GM06990 (cell line): ENCODE measurements at regions not wholly inside any gene's neighbourhood (a gene's known extent, or its start where the extent isn't known, plus 50 kb on each side); places are given as distances from the start of the nearest gene placed in this dataset.

Experiments
- DNase-seq: peaks from one replicate; pipeline ENCODE4 v3.0.0-alpha.2; 2011; ENCODE audit not compliant: insufficient read length; ENCODE audit errors: extremely low read depth
- H3K27me3 ChIP-seq: replicated peaks from 2 replicates; pipeline ENCODE4 v1.6.0; 2011; ENCODE audit warnings: low read length; ENCODE audit not compliant: control insufficient read depth, insufficient read depth
- H3K36me3 ChIP-seq: 2 replicates; pipeline ENCODE4 v1.5.1; 2011; ENCODE audit warnings: low read length; ENCODE audit not compliant: control insufficient read depth, insufficient read depth
- H3K4me3 ChIP-seq: replicated peaks from 2 replicates; pipeline ENCODE4 v1.5.1; 2011; ENCODE audit warnings: low read depth, mild to moderate bottlenecking, control low read depth, low read length
- CTCF ChIP-seq: IDR thresholded peaks from 2 replicates; pipeline ENCODE4 v1.5.1; 2011; ENCODE audit warnings: low read length, control low read depth, mild to moderate bottlenecking, inconsistent platforms; ENCODE audit not compliant: insufficient read depth, poor library complexity, severe bottlenecking

- DNase-seq = no peak
- H3K27me3 ChIP-seq = no peaks in the 10 kb centered on the region; the same call in 1 of the 2 replicates
- H3K4me3 ChIP-seq = no peak overlapping the region
- no peaks in the 10 kb centered on the region for H3K36me3 ChIP-seq
- no peak for TF ChIP-seq CTCF
Observed at GRCh38 chr12:68506619-68507018, 104.1 kb upstream of the RAP1B start.

GRCh38 chr12:68507657-68508056 lies 103.0 kb upstream of the RAP1B start:
- no peak overlapping the region for H3K4me3 ChIP-seq
- TF ChIP-seq CTCF = no peak
- no peak for DNase-seq
- H3K36me3 ChIP-seq = no peaks in the 10 kb centered on the region
- no peaks in the 10 kb centered on the region; the same call in 1 of the 2 replicates for H3K27me3 ChIP-seq

GRCh38 chr12:68508576-68508975 lies 102.1 kb upstream of the RAP1B start:
- DNase-seq = no peak
- Histone ChIP-seq H3K27me3 (no peaks in the 10 kb centered on the region; the same call in 1 of the 2 replicates), H3K4me3 (no peak overlapping the region), H3K36me3 (no peaks in the 10 kb centered on the region)
- TF ChIP-seq CTCF = no peak

GRCh38 chr12:68509242-68509641 lies 101.5 kb upstream of the RAP1B start:
- Histone ChIP-seq H3K27me3 (no peaks in the 10 kb centered on the region; the same call in 1 of the 2 replicates), H3K4me3 (no peak overlapping the region), H3K36me3 (no peaks in the 10 kb centered on the region)
- no peak for TF ChIP-seq CTCF
- DNase-seq = no peak

GRCh38 chr12:68510397-68510796 lies 100.3 kb upstream of the RAP1B start:
- no peak for TF ChIP-seq CTCF
- Histone ChIP-seq H3K27me3 (no peaks in the 10 kb centered on the region; the same call in 1 of the 2 replicates), H3K4me3 (no peak overlapping the region), H3K36me3 (no peaks in the 10 kb centered on the region)
- DNase-seq = no peak

- Histone ChIP-seq H3K4me3 (no peak overlapping the region), H3K27me3 (no peaks in the 10 kb centered on the region; the same call in 1 of the 2 replicates), H3K36me3 (no peaks in the 10 kb centered on the region)
- no peak for TF ChIP-seq CTCF
- no peak for DNase-seq
Observed at GRCh38 chr12:68514807-68515411, 95.8 kb upstream of the RAP1B start.
